ENCODE measurements at regions not wholly inside any gene's neighbourhood (a gene's known extent, or its start where the extent isn't known, plus 50 kb on each side); places are given as distances from the start of the nearest gene placed in this dataset.

- DNase-seq (ENCODE audit: low read depth) = no peak
These were observed 571.6 kb downstream of the AJAP1 start for GRCh38 chr1:5225707-5226704.

GRCh38 chr1:5223206-5223605 lies 568.8 kb downstream of the AJAP1 start:
- no peak for DNase-seq (ENCODE audit: low read depth)

- no peak for DNase-seq (ENCODE audit: low read depth)
These were observed 568.2 kb downstream of the AJAP1 start for GRCh38 chr1:5222626-5223025.

GRCh38 chr1:5221451-5221850 lies 567.0 kb downstream of the AJAP1 start:
- no peak for DNase-seq (ENCODE audit: low read depth)

DNA sequence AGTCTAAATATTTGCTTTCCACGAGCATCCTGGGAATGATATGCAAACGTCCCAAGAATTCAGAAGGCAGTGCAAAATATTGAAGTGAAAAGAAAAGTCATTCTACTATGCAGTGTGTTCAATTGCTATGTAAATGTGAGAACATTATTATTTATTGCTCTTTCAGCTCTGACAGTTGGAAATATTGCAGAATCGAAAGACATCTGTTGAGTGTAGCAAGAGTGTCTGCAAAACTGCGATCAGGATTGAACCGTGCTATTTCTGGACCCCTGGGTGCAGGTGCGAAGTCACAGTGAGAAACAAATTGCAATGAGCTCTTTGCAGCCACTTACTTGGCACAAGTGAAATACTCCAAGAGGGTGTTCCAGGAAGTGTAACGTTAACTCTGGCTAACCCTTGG lies 566.4 kb downstream of the AJAP1 start:
- no peak for DNase-seq (ENCODE audit: low read depth)

- DNase-seq (ENCODE audit: low read depth) = no peak
These were observed 566.0 kb downstream of the AJAP1 start for GRCh38 chr1:5220421-5220820.

DNA sequence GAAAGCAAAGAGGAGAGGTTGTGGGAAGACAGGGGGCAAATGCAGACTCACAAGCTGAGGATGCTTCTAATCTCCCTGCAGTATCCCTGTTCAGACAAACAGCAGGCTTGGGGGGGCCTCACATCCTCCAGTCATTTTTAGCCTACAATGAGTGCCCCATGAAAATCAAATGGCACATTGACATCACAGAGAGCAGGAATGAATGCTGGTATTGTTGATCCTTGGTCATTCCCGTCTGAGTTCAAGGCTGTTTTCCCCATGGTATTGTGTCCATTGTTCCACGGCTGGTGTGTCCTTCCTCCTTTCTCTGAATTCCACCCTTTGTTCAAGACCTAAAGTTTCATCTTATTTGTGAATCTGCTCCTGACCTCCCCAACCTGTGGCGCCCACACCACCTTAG lies 545.6 kb downstream of the AJAP1 start:
- DNase-seq (ENCODE audit: low read depth) = no peak

DNA sequence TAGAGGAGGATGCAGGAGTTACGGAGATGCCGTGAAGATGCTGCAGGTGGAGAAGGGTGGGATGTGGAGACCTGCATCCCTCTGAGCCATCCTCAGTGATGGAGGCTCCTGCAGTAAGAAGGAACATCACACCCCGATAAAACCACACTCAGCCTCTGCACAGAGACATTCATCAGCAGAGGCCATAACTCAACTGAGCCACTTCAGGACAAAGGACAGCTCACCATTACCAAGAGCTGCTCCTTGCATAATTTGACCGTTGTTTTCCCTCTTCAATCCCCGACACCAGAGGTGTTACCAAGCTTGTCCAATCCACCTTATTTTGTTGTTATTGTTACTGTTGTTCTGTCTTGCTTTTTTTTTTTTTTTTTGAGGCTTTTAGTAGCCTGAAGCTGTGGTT lies 543.9 kb downstream of the AJAP1 start:
- no peak for DNase-seq (ENCODE audit: low read depth)

DNA sequence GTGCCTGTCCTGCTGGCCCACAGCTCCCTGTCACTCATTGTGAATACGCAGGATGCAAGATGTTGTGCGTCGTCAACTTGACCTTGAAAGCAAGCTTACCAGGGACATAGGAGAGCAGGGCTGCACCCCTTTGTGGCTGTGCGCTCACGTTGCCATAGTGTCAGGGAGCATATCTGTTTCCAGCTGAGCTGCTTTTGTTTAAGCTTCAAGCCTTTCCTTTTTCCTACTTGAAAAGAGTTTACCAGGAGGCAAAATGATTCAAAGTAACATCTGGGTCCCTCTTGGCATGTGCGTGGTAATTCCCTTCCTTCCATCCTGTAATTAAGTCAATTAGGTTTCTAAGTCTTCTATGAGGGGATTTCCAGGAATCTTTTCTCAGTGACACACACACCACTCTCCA lies 537.1 kb downstream of the AJAP1 start:
- DNase-seq (ENCODE audit: low read depth) = no peak

DNA sequence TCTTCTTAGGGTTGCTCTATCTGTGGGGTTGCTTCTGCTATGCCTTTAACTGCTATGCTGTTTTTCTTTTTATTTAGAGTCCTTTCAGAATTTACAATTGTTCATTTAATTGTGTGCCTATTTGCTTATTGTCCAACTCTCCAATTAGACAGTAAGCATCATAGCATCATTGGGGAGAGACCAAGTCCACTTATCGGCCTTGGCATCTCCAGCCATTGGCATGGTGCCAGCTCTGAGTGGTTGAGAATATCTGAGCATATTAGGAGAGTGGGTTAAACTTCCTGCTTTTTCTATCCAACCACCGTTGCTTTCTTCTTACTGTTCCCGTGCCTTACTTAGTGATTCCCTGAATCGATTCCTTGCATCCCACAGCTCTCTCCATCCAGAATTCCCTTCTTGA lies 535.0 kb downstream of the AJAP1 start:
- DNase-seq (ENCODE audit: low read depth) = no peak

- DNase-seq (ENCODE audit: low read depth) = no peak
These were observed 511.4 kb downstream of the AJAP1 start for GRCh38 chr1:5165762-5166161.

- no peak for DNase-seq (ENCODE audit: low read depth)
These were observed 509.7 kb downstream of the AJAP1 start for GRCh38 chr1:5164158-5164557.

DNA sequence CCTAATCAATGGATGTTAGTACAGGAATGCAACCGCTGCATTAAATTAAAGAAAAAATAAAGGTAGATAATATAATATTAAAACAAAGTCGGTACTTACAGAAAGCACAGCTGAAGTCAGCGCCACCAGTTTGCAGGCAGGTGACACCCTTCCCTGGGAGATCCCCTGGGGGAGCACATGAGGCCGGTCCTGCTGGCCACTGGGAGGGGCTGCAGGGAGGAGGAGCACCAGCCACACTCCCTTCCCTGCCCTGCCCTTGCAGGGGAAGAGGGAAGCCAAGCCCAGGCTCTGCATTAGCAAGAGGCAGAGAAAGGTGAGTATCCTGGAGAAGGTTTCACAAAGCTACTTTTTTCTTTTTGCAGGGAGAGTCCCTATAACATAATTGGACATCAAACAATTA lies 507.0 kb downstream of the AJAP1 start:
- DNase-seq (ENCODE audit: low read depth) = no peak

GRCh38 chr1:5157175-5157574 lies 502.8 kb downstream of the AJAP1 start:
- DNase-seq (ENCODE audit: low read depth) = no peak

- DNase-seq (ENCODE audit: low read depth) = no peak
These were observed 502.2 kb downstream of the AJAP1 start for GRCh38 chr1:5156416-5157120.

GRCh38 chr1:5151511-5151910 lies 497.1 kb downstream of the AJAP1 start:
- DNase-seq (ENCODE audit: low read depth) = no peak

DNA sequence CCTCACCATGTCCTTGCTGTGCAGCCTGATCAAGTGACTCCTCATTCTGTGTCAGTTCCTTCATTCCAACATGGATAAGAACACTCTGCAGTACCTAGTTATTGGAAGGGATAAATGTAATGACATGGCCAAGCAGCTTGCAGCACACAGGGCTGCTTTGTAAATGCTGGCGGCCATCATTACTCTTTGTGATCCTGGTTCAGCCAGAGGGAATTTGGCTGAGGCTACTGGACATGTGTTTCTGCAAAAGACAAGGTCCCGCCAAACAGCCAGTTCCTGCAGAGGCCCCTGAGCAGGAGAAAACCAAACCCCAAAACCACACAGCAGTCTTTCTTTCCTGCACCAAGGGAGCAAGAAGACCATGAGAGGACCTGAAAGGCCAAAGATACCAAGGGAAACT lies 495.8 kb downstream of the AJAP1 start:
- DNase-seq (ENCODE audit: low read depth) = no peak

DNA sequence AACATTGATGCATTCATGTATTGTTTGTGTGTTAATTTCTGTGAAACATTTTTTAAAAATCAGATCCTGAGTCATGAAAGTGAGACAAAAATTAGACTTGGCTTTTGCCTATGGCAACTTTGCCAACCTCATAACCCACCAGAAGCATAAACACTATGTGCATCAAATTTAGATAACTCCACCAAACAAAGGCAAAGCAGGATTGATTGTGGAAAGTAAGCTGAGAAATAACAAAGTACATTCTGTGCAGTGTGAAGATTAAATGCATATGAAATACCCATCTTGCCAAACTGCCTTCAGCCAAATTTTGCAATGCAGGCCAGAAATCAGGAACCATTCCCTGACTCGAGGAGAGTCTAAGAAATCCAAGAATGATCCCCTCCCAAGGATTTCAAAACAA lies 493.4 kb downstream of the AJAP1 start:
- no peak for DNase-seq (ENCODE audit: low read depth)

- no peak for DNase-seq (ENCODE audit: low read depth)
These were observed 488.0 kb downstream of the AJAP1 start for GRCh38 chr1:5142389-5142788.

DNA sequence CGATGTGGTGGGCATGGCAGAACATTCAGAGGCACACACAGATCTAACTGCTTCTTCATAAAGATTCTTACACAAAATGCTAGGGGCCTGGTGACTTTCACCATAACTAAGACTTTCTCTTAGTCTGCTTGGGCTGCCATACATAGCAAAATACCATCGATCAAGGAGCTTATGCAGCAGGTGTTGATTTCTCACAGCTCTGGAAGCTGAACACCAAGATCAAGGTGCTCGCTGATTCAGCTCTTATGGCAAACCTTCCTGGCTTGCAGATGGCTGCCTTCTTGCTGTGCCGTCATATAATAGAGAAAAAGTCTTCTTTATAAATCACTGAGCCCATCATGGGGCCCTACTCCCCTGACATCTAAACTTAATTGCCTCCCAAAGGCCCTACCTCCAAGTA lies 487.3 kb downstream of the AJAP1 start:
- no peak for DNase-seq (ENCODE audit: low read depth)

DNA sequence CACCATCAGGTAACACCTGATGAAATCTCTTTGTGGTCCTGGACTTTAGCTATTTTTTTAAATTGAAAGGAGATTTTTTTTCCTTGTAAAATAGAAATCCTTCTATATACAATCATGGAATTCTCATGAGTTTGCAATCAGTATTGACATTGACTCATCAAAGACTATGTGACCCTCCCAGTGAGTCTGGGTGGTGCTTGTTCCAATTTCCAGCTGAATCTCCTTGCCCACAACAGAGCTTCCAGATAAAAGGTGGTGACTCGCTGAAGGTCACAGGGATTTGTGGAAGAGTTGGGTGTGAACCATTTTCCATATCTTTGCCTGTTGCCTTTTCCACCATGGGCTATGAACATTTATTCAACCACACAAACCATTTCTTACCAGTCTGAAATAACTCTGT lies 486.6 kb downstream of the AJAP1 start:
- DNase-seq (ENCODE audit: low read depth) = no peak

DNA sequence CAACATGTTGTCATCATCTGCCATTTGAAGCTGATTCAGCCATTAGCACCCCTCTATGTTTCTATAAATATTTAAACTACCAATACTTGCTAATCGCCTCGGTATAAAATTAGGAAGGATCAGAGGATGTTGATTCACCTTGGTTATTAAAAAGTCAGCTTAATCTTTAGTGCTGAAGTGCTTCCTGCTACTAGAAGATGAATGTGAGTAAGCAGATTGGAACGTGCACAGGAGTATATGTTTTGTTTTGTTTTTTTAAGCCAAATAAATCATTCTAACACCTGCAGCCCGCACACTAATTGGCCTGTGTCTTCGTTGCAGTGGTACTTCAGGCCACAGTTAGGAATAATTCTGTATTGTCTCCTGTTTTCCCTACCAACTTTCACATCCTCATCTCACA lies 485.7 kb downstream of the AJAP1 start:
- no peak for DNase-seq (ENCODE audit: low read depth)

- no peak for DNase-seq (ENCODE audit: low read depth)
These were observed 475.4 kb downstream of the AJAP1 start for GRCh38 chr1:5129746-5130355.
